Peyer's patch (tissue), 4 donors: ENCODE measurements at regions not wholly inside any gene's neighbourhood (a gene's known extent, or its start where the extent isn't known, plus 50 kb on each side); places are given as distances from the start of the nearest gene placed in this dataset.

Experiments used
- POLR2A ChIP-seq, 2 donors: fragments of 450-650 bp; IDR thresholded peaks; one replicate each; pipeline ENCODE4 v1.5.1; 2017; ENCODE audit warnings: antibody characterized with exemption in 2 of 2, mild to moderate bottlenecking in 2 of 2, moderate library complexity in 2 of 2
- TF ChIP-seq, protein P1 (sequence below), 6 experiments: fragments of 450-650 bp in 4 of 6; fragments of 200-600 bp in 2 of 6; sonication (generic) in 1 of 6; IDR thresholded peaks; one replicate each; pipeline ENCODE4 v1.5.1; 2017 to 2019; ENCODE audit warnings: antibody characterized with exemption in 6 of 6, mild to moderate bottlenecking in 3 of 6, moderate library complexity in 1 of 6

DNA sequence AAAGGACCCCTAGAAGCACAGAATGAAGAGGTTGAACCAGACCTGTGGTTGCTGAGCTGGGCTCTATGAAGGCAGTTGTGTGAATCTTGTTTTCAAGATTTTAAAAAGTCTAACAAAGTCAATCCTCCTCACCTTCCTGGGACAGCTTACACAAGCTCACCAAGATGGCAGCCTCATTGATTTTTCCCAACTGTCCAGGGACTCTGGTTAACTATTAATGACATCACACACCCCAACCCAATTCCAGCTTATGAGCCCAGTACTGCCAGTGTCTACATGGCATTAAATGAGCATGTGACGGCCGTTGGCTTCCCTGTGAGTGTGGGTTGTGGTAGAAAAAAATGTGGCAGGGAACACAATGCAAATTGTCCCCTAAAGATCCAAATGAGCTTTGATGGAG is 137.0 kb downstream of the CHST1 start:
- TF ChIP-seq POLR2A (IDR thresholded peaks at IDR 0.05): no peak
- TF ChIP-seq, protein P1, sequence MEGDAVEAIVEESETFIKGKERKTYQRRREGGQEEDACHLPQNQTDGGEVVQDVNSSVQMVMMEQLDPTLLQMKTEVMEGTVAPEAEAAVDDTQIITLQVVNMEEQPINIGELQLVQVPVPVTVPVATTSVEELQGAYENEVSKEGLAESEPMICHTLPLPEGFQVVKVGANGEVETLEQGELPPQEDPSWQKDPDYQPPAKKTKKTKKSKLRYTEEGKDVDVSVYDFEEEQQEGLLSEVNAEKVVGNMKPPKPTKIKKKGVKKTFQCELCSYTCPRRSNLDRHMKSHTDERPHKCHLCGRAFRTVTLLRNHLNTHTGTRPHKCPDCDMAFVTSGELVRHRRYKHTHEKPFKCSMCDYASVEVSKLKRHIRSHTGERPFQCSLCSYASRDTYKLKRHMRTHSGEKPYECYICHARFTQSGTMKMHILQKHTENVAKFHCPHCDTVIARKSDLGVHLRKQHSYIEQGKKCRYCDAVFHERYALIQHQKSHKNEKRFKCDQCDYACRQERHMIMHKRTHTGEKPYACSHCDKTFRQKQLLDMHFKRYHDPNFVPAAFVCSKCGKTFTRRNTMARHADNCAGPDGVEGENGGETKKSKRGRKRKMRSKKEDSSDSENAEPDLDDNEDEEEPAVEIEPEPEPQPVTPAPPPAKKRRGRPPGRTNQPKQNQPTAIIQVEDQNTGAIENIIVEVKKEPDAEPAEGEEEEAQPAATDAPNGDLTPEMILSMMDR (IDR thresholded peaks at IDR 0.05): no peak
